ENCODE measurements at regions not wholly inside any gene's neighbourhood (a gene's known extent, or its start where the extent isn't known, plus 50 kb on each side); places are given as distances from the start of the nearest gene placed in this dataset.
"Not testable (repeated sequence)": the region's sequence is repeated elsewhere in the genome, so short reads cannot be mapped to it uniquely, and the experiment has no call there.

DNA sequence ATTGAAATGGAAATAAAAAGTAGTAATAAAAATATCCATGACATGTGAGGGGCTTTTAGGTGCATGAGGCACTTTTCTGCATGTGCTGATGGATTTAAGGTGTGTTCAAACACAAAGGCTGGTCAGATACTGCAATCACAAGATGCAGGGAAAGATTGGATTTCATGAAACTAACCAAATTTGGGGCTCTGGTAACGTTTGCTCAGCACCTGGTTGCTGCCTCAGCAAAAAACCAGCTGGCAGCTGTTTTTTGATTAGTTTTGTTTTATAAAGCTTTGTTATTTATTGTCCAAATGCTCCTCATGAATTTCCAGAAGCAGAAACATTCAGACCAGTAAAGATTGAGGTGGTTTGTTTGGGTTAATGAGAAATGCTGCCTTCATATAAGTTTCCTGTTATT, 195.7 kb upstream of the NRG3 start:
- no peak for DNase-seq

DNA sequence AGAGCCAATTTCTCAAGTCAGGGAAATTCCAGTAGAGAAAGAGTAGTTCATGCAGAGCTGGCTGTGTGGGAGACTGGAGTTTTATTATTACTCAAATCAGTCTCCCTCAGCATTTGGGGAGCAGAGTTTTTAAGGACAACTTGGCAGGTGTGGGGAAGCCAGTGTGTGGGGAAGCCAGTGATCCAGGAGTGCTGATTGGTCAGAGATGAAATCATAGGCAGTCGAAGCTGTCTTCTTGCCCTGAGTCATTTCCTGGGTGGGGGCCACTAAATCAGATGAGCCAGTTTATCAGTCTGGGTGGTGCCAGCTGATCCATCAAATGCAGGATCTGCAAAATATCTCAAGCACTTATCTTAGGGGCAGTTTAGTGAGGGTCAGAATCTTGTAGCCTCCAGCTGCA, 194.6 kb upstream of the NRG3 start:
- no peak for DNase-seq

DNA sequence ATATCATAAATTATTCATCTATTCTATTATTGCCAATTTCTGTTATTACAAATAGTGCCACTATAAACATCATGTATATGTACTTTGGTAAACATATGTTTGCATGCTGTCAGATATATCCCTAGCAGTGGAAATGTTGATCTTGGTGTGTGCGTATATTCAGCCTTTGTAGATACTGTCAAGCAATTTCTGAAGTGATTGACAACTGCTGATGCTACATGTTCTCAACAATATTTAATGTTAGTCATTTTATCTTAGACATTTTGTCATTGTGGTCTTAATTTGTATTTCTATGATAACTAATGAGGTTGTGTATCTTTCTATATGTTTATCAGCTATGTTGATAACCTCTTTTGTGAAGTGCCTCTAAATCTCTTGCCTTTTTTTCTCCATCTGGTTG, 186.5 kb upstream of the NRG3 start:
- DNase-seq, result no peak

DNA sequence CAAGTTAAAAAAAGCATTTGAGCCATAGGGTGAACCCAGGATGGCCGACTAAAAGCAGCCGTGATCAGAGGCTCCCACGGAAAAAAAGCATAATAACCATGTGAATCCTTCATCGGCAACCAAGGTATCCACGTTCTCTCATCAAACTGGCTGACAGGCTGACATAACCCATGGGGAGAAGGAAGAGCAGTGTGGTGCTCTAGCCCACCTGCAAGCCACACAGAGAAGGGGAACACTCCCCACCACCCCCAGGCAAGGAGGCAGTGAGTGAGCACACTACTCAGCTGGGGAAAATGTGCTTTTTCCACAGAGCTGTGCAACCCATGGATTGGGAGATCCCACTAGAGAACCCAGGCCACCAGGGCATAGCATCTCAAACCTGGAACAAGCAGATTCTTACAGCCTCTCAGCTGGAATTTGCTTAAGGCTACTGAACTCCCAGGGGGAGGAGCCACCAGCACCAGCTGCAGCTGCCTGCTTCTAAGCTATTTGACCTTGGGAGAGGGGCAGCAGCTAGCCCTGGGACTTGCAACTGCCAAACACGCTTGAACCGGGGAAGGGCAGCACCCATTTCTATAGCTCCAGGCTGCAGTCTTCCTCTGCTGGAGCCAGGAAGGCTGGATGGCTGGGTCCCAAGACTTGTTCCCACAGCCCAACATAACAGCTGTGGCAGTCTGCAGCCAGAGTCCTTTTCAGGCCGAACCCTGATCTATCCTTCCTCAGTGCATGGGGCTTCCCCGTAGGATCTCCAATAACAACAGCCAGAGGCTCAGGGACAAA, 178.2 kb upstream of the NRG3 start:
- no peak for DNase-seq

- no peak for DNase-seq
Observed at GRCh38 chr10:81704596-81704995, 170.4 kb upstream of the NRG3 start.

DNA sequence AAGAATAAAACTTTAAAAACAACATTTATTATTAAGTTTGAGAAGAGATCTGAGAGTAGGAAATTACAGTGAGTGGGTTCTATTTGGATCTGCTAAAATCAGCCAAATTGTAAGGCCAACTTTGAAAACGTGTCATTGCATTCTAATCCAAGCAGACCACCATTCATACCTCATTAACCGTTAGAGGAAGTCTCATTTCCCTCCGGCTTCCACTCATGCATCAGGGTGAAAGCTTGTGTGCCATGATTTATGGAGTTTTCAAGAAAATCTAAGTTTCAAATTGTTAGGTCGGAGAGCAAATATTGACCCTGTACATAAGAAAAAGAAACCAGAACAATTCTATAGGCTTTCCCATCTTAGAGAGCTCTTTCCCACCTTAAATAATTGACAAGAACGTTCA, 166.6 kb upstream of the NRG3 start:
- no peak for DNase-seq

GRCh38 chr10:81708929-81709328, 166.1 kb upstream of the NRG3 start:
- DNase-seq, result no peak

DNA sequence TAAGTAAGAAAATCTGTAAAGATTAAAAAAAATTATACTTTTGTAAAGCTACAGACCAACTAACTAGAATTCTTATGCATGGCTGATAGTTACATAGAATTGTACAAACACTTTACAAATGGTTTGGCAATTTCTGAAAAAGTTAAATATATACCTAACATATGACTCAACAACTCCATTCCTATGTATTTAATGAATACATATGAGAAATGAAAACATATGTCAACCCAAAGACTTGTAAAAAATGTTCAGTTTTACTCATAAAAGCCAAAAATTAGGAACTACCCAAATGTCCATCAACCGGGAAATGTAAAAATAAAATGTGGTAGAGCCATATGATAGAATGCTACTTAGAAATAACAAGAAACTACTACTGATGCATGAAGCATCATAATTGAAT, 152.6 kb upstream of the NRG3 start:
- DNase-seq, result no peak

DNA sequence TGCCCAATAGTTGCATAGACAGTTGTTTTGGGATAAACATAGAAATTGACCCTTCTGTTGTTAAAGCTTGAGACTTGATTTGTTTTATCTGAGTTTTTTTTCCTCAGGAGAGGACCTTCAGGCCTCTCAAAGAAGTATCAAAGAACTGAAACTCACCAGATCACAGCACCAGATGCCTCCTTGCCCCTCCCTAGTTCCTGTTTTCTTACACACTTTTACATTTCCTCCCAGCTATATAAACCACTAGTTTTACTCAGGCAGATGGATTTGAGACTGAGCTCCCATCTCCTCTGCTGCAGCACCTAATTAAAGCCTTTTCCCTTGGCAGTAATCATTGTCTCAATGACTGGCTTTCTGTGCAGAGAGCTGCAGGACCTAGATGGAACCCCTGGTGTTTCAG, 150.6 kb upstream of the NRG3 start:
- no peak for DNase-seq

DNA sequence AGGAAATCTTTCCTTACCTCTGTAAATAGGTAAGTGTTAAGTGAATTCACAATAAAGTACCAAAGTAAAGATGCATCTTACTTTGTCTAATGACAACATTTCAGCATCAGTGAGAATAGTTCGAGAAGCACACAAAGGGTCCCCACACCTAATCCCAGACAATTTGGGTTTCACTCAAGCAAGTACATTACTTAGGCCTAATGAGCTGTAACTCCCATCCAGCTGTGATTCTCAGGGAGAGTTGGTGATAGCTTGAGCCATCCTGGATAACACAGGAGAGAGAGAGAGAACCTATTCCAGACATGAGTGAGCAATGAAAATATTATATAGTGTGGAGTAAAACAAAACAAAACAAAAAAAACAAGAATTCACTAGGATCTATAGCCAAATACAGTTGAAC, 149.1 kb upstream of the NRG3 start:
- DNase-seq, result no peak

- no peak for DNase-seq
Observed at GRCh38 chr10:81728692-81729091, 146.3 kb upstream of the NRG3 start.

GRCh38 chr10:81730891-81731290, 144.1 kb upstream of the NRG3 start:
- no peak for DNase-seq

- no peak for DNase-seq
Observed at GRCh38 chr10:81733542-81733941, 141.5 kb upstream of the NRG3 start.

DNA sequence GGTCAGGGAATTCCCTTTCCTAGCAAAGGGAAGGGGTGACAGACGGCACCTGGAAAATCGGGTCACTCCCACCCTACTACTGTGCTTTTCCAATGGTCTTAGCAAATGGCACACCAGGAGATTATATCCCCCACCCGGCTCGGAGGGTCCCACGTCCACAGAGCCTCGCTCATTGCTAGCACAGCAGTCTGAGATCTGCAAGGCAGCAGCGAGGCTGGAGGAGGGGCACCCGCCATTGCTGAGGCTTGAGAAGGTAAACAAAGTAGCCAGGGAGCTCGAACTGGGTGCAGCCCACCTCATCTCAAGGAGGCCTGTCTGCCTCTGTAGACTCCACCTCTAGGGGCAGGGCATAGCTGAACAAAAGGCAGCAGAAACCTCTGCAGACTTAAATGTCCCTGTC, 139.8 kb upstream of the NRG3 start:
- DNase-seq, result not testable (repeated sequence)

GRCh38 chr10:81759111-81759510, 115.9 kb upstream of the NRG3 start:
- DNase-seq, result no peak

GRCh38 chr10:81784111-81784597, 90.8 kb upstream of the NRG3 start:
- DNase-seq, result no peak

GRCh38 chr10:81792729-81793128, 82.3 kb upstream of the NRG3 start:
- no peak for DNase-seq

DNA sequence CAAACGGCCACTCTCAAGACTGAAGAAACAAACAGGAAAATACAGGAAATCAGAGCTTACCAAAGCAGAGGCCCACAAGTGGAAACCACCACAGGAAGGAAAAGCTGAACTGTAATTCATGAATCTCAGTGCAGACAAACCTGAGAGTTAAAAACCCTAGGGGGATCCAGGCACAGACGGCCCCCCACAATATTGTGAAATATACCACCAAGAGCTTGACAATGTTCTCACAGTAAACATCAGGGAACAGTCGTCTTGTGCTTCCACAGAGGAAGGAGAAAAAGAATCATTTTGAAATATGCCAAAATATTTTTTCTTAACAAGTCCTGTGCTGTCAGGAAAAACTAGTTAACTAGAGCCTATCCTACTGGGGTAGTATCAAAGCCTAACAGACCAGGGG, 68.2 kb upstream of the NRG3 start:
- no peak for DNase-seq

DNA sequence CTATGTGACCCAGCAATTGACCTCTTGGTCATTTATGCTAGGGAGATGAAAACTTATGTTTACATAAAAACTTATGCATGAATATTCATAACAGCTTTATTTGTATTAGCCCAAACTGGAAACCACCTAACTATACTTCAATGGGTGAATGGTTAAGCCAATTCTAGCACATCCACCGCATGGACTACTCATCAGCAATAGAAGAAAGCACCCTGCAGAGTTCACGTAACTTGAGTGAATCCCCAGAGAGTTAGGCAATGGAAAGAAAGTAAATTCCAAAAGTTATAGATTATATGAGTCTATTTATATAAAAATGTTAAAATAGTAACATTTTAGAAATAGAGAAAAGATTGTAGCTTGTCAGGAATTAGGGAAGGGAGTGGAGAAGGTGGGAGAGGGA, 60.2 kb upstream of the NRG3 start:
- DNase-seq, result no peak

DNA sequence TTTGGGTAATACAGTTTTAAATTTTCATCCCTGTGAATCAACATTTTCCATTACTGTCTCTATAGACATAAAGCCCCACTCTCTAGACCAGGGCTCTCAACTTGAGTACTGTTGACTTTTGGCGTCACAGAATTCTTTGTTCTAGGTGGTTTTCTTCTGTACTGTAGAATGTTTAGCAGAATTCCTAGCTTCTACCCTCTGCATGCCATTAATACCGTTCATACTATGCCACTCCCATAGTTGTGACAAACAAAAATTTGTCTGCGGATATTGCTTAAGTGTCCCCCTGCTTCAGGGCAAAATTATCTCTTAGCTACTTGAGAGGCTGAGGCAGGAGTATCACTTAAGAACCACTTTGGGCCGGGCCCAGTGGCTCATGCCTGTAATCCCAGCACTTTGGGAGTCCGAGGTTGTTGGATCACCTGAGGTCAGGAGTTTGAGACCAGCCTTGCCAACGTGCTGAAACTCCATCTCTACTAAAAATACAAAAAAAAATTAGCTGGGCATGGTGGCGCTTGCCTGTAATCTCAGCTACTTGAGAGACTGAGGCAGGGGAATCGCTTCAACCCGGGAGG, 57.3 kb upstream of the NRG3 start:
- no peak for DNase-seq

DNA sequence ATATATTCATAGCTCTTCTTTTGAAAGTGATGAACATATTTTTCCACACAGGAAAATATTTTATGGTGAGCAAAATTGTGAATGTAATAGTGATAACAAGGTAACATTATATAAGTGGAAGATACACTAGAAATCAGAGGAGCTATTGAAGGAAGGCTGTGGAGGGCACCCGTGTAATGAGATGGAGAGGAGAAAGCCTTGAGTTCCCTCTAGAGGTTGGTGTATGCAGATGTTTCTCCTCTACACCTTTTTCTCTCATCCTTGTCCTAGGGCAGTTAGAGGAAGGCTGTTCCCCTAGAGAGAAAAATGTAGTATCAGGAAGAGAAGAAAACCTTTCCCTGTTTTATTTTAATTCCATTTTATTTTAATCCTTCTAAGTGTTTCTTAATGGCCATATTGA, 54.6 kb upstream of the NRG3 start:
- no peak for DNase-seq
